ENCODE measurements at regions not wholly inside any gene's neighbourhood (a gene's known extent, or its start where the extent isn't known, plus 50 kb on each side); places are given as distances from the start of the nearest gene placed in this dataset.
A peak's percentile ranks its signal among the peaks of the same experiment; 100 is the strongest.
"Not testable (repeated sequence)": the region's sequence is repeated elsewhere in the genome, so short reads cannot be mapped to it uniquely, and the experiment has no call there.

GRCh38 chr7:23887660-23888059 is 177.6 kb downstream of the STK31 start:
- DNase-seq (ENCODE audit: low spot score), result no peak

DNA sequence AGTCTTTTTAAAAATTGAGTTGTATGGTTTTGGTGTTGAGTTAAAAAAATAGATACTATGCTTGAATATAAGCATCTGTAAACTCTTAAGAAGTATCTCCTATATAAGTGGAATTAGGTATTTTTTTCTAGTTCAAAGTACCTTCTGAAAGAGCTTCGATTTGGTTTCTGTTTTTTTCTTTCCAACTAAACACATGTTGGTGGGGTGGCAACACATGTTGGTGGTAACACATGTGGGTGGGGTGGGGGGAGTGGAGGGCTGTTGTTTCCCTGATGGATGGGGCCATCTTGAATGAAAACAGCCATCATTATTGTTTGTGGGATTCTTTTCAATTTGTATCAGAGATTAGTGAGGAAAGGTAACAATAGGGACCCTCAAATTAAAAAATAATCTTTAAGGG is 178.9 kb downstream of the STK31 start:
- DNase-seq (ENCODE audit: low spot score), result no peak

GRCh38 chr7:23889566-23889965 is 179.5 kb downstream of the STK31 start:
- no peak for DNase-seq (ENCODE audit: low spot score)

DNA sequence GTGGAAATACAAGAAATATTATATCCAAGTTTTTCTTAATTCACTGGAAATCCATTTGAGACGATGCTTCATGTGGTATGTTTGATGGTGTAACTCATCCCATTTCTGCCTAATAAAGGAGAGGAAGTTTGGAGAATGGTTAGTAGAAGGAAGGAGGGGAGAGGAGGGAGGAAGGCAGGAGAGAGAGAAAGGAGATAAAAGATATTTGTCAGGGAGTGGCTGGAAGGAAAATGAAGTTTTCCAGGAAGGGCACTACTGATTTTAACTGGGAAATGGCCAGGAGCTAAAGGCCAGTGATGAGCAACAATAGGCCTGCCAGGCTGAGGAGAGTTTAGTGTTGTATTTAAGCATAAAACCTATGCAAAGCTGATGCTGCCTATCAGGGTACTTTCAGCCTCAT is 182.0 kb downstream of the STK31 start:
- DNase-seq (ENCODE audit: low spot score), result no peak

- DNase-seq (ENCODE audit: low spot score), result no peak
Observed at GRCh38 chr7:23893176-23893941, 183.3 kb downstream of the STK31 start.

GRCh38 chr7:23893942-23894891 is 184.2 kb downstream of the STK31 start:
- peak; percentile 3 for DNase-seq (ENCODE audit: low spot score)

GRCh38 chr7:23894892-23895569 is 185.0 kb downstream of the STK31 start:
- no peak for DNase-seq (ENCODE audit: low spot score)

GRCh38 chr7:23895666-23896096 is 185.7 kb downstream of the STK31 start:
- DNase-seq (ENCODE audit: low spot score), result no peak

- no peak for DNase-seq (ENCODE audit: low spot score)
Observed at GRCh38 chr7:23898619-23899018, 188.6 kb downstream of the STK31 start.

DNA sequence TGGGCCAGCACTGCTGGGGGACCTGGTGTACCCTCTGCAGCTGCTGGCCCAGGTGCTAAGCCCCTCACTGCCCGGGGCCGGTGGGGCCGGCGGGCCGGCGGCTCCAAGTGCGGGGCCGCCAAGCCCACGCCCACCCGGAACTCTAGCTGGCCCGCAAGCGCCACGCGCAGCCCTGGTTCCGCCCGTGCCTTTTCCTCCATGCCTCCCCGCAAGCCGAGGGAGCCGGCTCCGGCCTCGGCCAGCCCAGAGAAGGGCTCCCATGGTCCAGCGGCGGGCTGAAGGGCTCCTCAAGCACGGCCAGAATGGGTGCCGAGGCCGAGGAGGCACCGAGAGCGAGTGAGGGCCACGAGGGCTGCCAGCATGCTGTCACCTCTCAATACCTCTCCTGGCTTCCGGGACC is 194.9 kb downstream of the STK31 start:
- not testable (repeated sequence) for DNase-seq (ENCODE audit: low spot score)

DNA sequence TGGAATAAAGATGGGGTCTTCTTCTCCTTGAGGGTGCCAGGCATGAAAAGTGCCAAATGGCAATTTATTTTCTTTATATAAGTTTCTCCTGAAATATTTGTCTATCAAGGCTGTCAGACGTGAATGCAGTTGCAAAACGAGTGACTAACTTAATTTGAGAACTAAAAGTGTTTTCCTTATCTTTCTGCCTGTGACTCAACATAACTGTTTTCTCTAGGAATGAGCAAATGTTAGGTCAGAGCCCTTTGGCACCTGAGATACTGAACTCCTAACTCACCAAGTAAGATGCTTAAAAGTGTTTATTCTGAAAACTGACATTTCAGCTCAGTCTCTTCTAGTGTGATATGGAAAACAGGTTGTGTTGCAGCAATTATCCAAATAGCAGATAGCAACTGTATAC is 197.0 kb downstream of the STK31 start:
- no peak for DNase-seq (ENCODE audit: low spot score)

DNA sequence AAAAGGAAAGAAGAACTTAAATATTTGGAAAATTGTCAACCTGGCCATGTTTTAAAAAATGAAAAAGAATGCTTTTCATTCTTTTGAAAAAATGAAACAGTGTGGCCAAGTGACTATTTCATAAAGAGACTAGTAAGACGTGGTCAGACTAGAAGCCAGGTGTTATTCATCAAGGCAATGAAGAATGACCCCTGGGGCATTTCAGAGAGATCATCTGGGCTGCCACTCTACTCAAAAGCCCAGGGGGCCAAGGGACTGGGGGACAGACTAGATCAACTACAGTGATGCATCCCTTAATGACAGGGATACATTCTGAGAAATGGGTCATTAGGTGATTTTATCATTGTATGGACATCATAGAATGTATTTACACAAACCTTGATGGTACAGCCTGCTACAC is 199.4 kb downstream of the STK31 start:
- DNase-seq (ENCODE audit: low spot score), result no peak

DNA sequence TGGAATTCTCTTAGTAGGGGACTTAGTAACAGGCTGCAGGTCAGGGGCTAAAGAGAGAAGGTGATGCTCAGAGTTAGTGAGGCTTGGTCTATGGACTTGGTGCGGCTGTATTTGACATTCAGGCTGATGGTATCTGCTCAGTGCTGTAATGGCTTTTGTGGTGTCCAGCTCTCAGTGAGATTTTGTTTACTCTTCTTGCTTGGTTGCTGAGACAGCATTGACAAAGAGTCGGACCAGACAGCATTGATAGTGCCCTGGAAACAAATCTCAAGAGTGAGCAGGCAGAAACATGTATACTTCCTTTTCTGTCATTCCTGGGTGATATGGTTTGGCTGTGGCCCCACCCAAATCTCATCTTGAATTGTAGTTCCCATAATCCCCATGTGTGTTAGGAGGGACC is 202.0 kb downstream of the STK31 start:
- DNase-seq (ENCODE audit: low spot score), result no peak

DNA sequence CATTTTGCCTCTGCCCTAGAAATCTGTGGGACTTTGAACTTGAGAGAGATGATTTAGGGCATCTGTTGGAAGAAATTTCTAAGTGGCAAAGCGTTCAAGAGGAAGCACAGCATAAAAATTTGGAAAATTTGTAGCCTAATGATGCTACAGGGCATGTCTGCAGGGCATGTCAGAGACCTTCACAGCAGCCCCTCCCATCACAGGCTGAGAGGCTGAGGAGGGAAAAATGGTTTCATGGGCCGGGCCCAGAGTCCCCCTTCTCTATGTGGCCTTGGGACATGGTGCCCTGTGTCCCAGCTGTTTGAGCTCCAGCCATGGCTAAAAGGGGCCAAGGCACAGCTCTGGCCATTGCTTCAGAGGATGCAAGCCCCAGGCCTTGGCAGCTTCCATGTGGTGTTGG is 203.0 kb downstream of the STK31 start:
- no peak for DNase-seq (ENCODE audit: low spot score)

DNA sequence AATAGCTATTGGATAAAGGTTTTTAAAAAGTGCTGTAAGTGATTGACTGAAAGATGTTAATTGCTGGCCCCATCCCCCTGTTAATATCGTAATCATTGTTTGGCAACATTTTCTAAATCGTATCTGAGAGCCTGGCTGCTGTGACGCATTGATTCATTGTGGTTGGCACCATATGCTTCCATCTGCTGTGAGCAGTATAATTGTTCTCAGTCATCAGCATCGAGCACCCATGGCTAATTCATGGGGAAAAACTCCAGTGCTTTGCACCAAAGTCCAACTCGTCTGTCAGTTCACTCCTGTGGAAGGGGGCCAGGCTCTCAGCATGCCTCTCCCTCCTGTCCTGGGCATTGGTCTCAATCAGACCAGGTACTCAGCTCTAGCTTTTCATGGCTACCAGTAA is 205.2 kb downstream of the STK31 start:
- DNase-seq (ENCODE audit: low spot score), result no peak

GRCh38 chr7:23918286-23918685 is 208.3 kb downstream of the STK31 start:
- no peak for DNase-seq (ENCODE audit: low spot score)

DNA sequence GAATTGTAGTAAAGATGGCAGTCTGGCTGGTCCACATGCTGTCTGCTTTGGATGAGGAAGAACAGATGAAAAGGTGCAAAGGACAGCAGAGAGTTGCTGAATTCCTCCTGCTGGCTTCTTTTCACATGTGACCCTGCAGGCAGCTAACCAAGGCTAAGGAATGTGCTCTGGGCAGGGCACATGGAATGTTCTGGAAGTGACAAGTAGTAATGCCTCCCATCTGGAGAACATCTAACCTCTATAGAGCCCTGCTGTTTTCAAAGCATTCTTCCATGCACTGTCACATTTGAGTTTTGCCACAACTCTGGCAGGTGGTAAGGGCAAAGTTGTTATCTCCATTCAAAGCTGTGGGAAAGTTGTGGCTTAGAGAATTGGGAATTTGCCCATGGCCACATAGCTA is 208.8 kb downstream of the STK31 start:
- DNase-seq (ENCODE audit: low spot score), result no peak

GRCh38 chr7:23925088-23925487 is 215.1 kb downstream of the STK31 start:
- DNase-seq (ENCODE audit: low spot score), result no peak

DNA sequence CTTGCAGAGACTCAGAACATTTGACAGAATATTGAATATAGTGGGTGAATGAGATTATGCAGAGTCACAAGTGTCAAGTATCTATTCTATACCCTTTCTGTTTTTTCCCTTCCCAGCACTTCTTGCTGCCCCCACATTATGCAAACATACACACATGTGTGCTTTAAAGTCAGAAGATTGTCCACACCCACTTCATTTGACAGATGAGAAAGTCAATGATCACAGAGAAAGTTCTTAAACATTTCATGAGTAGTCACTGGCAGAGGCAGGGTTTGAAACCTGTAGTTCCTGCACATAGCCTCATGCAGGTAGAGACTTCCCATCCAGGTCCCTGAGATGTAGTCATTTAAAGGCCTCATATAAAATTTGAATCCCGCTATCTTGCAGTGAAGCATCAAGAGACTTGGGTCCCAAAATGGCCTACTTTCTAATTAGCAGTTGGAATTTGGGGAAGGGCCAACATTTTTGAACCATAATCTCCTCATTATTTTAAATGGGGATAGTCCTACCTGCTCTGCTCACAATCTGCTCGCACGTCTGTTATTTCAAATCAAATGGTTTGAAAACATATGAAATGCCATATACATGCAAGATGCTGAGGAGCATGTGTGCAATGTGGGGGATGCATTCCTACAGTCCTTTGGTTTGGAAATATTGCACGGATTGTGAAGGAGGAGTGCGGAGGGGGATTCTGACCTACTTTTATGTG is 217.8 kb downstream of the STK31 start:
- DNase-seq (ENCODE audit: low spot score), result no peak

GRCh38 chr7:23928418-23928775 is 218.4 kb downstream of the STK31 start:
- DNase-seq (ENCODE audit: low spot score), result no peak

GRCh38 chr7:23930312-23930711 is 220.3 kb downstream of the STK31 start:
- DNase-seq (ENCODE audit: low spot score), result no peak

DNA sequence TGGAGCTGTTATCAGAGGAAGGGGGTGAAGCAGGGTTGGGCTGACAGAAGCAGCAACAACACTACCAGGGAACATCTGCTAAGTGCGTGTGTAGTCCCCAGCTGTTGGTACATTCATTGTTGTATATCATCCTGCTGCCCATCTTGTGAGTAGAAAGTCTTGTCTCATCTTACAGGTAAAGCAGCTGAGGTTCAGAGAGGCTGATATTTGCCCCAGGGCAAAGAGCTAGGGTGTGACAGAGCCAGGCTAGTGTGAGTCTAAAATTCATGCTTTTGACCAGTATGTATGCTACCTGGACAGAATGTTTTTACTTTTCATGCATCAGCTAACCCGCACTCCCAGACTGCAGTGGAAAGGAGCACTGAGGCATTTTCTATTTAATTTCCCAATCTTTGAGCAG is 221.6 kb downstream of the STK31 start:
- no peak for DNase-seq (ENCODE audit: low spot score)
